Activated naive CD8-positive, alpha-beta T cell treated with anti-CD3 and anti-CD28 coated beads, Interleukin-2, amount 50 U/mL, for 24 hours (primary cell): ENCODE measurements at regions not wholly inside any gene's neighbourhood (a gene's known extent, or its start where the extent isn't known, plus 50 kb on each side); places are given as distances from the start of the nearest gene placed in this dataset.
A peak's percentile ranks its signal among the peaks of the same experiment; 100 is the strongest.

Experiments used
- ATAC-seq: fragments of 150-1000 bp; cut with Tn5 transposase; one replicate; pipeline ENCODE4 v1.10.0; 2021
- DNase-seq: peaks from one replicate; pipeline ENCODE4 v3.0.0; 2021
- H3K27ac Mint-ChIP-seq: one replicate; pipeline ENCODE4 v1.8.0; 2021; ENCODE audit warnings: mild to moderate bottlenecking, mixed read lengths
- H3K27me3 Mint-ChIP-seq: one replicate; pipeline ENCODE4 v1.8.0; 2021; ENCODE audit warnings: mixed read lengths
- H3K36me3 Mint-ChIP-seq: one replicate; pipeline ENCODE4 v1.8.0; 2021; ENCODE audit warnings: low read depth, mixed read lengths
- H3K4me1 Mint-ChIP-seq: one replicate; pipeline ENCODE4 v1.8.0; 2021; ENCODE audit warnings: mixed read lengths
- H3K4me3 Mint-ChIP-seq: one replicate; pipeline ENCODE4 v1.8.0; 2021; ENCODE audit warnings: mild to moderate bottlenecking, moderate library complexity, mixed read lengths
- H3K9me3 Mint-ChIP-seq: one replicate; pipeline ENCODE4 v1.8.0; 2021; ENCODE audit warnings: mixed read lengths

GRCh38 chr1:234971586-234972297 is 156.9 kb downstream of the TOMM20 start:
- Mint-ChIP-seq H3K27me3 (no peaks in the 10 kb centered on the region), H3K9me3 (no peaks in the 10 kb centered on the region), H3K36me3 (no peaks in the 10 kb centered on the region), H3K27ac (peak overlapping the region; percentile 90), H3K4me3 (no peak overlapping the region), H3K4me1 (peaks cover 72% of the 10 kb centered on the region)
- ATAC-seq = no peak
- no peak for DNase-seq

- Mint-ChIP-seq H3K4me3 (no peak overlapping the region), H3K36me3 (no peaks in the 10 kb centered on the region), H3K27ac (peak overlapping the region; percentile 90), H3K9me3 (no peaks in the 10 kb centered on the region), H3K4me1 (peaks cover 65% of the 10 kb centered on the region), H3K27me3 (no peaks in the 10 kb centered on the region)
- ATAC-seq = peak; percentile 34
- no peak for DNase-seq
These were observed 157.7 kb downstream of the TOMM20 start for GRCh38 chr1:234970731-234971476.

GRCh38 chr1:234970401-234970730 is 158.3 kb downstream of the TOMM20 start:
- no peaks in the 10 kb centered on the region for H3K27me3 Mint-ChIP-seq
- ATAC-seq = peak; percentile 33
- peaks cover 60% of the 10 kb centered on the region for H3K4me1 Mint-ChIP-seq
- H3K27ac Mint-ChIP-seq = peak overlapping the region; percentile 90
- no peak for DNase-seq
- H3K36me3 Mint-ChIP-seq = no peaks in the 10 kb centered on the region
- H3K4me3 Mint-ChIP-seq = no peak overlapping the region
- H3K9me3 Mint-ChIP-seq = no peaks in the 10 kb centered on the region

GRCh38 chr1:234969581-234970400 is 158.8 kb downstream of the TOMM20 start:
- DNase-seq = no peak
- H3K36me3 Mint-ChIP-seq = no peaks in the 10 kb centered on the region
- no peaks in the 10 kb centered on the region for H3K27me3 Mint-ChIP-seq
- H3K27ac Mint-ChIP-seq = peak overlapping the region; percentile 90
- H3K4me3 Mint-ChIP-seq = no peak overlapping the region
- peaks cover 59% of the 10 kb centered on the region for H3K4me1 Mint-ChIP-seq
- no peak for ATAC-seq
- no peaks in the 10 kb centered on the region for H3K9me3 Mint-ChIP-seq

- Mint-ChIP-seq H3K27ac (peak overlapping the region; percentile 48), H3K4me1 (peaks cover 59% of the 10 kb centered on the region), H3K4me3 (no peak overlapping the region), H3K36me3 (no peaks in the 10 kb centered on the region), H3K9me3 (no peaks in the 10 kb centered on the region), H3K27me3 (no peaks in the 10 kb centered on the region)
- ATAC-seq = no peak
- no peak for DNase-seq
These were observed 159.6 kb downstream of the TOMM20 start for GRCh38 chr1:234969011-234969441.

GRCh38 chr1:234968451-234968850 is 160.2 kb downstream of the TOMM20 start:
- DNase-seq (no peak), ATAC-seq (no peak)
- H3K27ac Mint-ChIP-seq = peak overlapping the region; percentile 48
- no peak overlapping the region for H3K4me3 Mint-ChIP-seq
- no peaks in the 10 kb centered on the region for H3K27me3 Mint-ChIP-seq
- no peaks in the 10 kb centered on the region for H3K9me3 Mint-ChIP-seq
- no peaks in the 10 kb centered on the region for H3K36me3 Mint-ChIP-seq
- H3K4me1 Mint-ChIP-seq = peaks cover 62% of the 10 kb centered on the region

GRCh38 chr1:234967121-234967520 is 161.5 kb downstream of the TOMM20 start:
- H3K36me3 Mint-ChIP-seq = no peaks in the 10 kb centered on the region
- H3K27ac Mint-ChIP-seq = no peak overlapping the region
- no peaks in the 10 kb centered on the region for H3K9me3 Mint-ChIP-seq
- no peak overlapping the region for H3K4me3 Mint-ChIP-seq
- ATAC-seq (no peak), DNase-seq (no peak)
- H3K4me1 Mint-ChIP-seq = peaks cover 62% of the 10 kb centered on the region
- H3K27me3 Mint-ChIP-seq = no peaks in the 10 kb centered on the region

GRCh38 chr1:234965111-234965510 is 163.5 kb downstream of the TOMM20 start:
- H3K9me3 Mint-ChIP-seq = no peaks in the 10 kb centered on the region
- ATAC-seq (no peak), DNase-seq (no peak)
- peaks cover 63% of the 10 kb centered on the region for H3K4me1 Mint-ChIP-seq
- H3K27ac Mint-ChIP-seq = peak overlapping the region; percentile 50
- no peak overlapping the region for H3K4me3 Mint-ChIP-seq
- no peaks in the 10 kb centered on the region for H3K27me3 Mint-ChIP-seq
- H3K36me3 Mint-ChIP-seq = no peaks in the 10 kb centered on the region

GRCh38 chr1:234963904-234964702 is 164.5 kb downstream of the TOMM20 start:
- DNase-seq = no peak
- Mint-ChIP-seq H3K27me3 (no peaks in the 10 kb centered on the region), H3K4me3 (no peak overlapping the region)

GRCh38 chr1:234963180-234963903 is 165.3 kb downstream of the TOMM20 start:
- Mint-ChIP-seq H3K4me1 (peaks cover 68% of the 10 kb centered on the region), H3K27ac (peak overlapping the region; percentile 93), H3K4me3 (peak overlapping the region; percentile 62), H3K36me3 (no peaks in the 10 kb centered on the region), H3K9me3 (no peaks in the 10 kb centered on the region), H3K27me3 (no peaks in the 10 kb centered on the region)
- ATAC-seq (peak; percentile 84), DNase-seq (peak; percentile 89)

More at GRCh38 chr1:234963904-234964702, 164.5 kb downstream of the TOMM20 start:
- H3K4me1 Mint-ChIP-seq = peaks cover 66% of the 10 kb centered on the region
- H3K27ac Mint-ChIP-seq = peak overlapping the region; percentile 93
- H3K36me3 Mint-ChIP-seq = no peaks in the 10 kb centered on the region
- no peaks in the 10 kb centered on the region for H3K9me3 Mint-ChIP-seq
- no peak for ATAC-seq

- no peak for DNase-seq
- Mint-ChIP-seq H3K4me3 (peak overlapping the region; percentile 62), H3K27ac (peak overlapping the region; percentile 93), H3K9me3 (no peaks in the 10 kb centered on the region), H3K27me3 (no peaks in the 10 kb centered on the region), H3K4me1 (peaks cover 77% of the 10 kb centered on the region), H3K36me3 (no peaks in the 10 kb centered on the region)
- peak; percentile 57 for ATAC-seq
These were observed 166.2 kb downstream of the TOMM20 start for GRCh38 chr1:234962340-234962989.

- DNase-seq = no peak
- peak overlapping the region; percentile 93 for H3K27ac Mint-ChIP-seq
- H3K27me3 Mint-ChIP-seq = no peaks in the 10 kb centered on the region
- ATAC-seq = peak; percentile 40
- no peaks in the 10 kb centered on the region for H3K9me3 Mint-ChIP-seq
- H3K36me3 Mint-ChIP-seq = no peaks in the 10 kb centered on the region
- H3K4me3 Mint-ChIP-seq = peak overlapping the region; percentile 62
- H3K4me1 Mint-ChIP-seq = peaks cover 85% of the 10 kb centered on the region
These were observed 166.9 kb downstream of the TOMM20 start for GRCh38 chr1:234961456-234962339.
